ENCODE measurements at regions not wholly inside any gene's neighbourhood (a gene's known extent, or its start where the extent isn't known, plus 50 kb on each side); places are given as distances from the start of the nearest gene placed in this dataset.

GRCh38 chr13:68522184-68522583 is 1292.0 kb upstream of the PCDH9 start:
- TF ChIP-seq MYC (IDR thresholded peaks at IDR 0.05; ENCODE audit: low read depth, low read length) (no peak), MAX (IDR thresholded peaks at IDR 0.05; ENCODE audit: low read depth, low read length) (no peak), POLR2A (IDR thresholded peaks at IDR 0.05; ENCODE audit: extremely low read depth, insufficient read length) (no peak)
- TF ChIP-seq, protein P1, sequence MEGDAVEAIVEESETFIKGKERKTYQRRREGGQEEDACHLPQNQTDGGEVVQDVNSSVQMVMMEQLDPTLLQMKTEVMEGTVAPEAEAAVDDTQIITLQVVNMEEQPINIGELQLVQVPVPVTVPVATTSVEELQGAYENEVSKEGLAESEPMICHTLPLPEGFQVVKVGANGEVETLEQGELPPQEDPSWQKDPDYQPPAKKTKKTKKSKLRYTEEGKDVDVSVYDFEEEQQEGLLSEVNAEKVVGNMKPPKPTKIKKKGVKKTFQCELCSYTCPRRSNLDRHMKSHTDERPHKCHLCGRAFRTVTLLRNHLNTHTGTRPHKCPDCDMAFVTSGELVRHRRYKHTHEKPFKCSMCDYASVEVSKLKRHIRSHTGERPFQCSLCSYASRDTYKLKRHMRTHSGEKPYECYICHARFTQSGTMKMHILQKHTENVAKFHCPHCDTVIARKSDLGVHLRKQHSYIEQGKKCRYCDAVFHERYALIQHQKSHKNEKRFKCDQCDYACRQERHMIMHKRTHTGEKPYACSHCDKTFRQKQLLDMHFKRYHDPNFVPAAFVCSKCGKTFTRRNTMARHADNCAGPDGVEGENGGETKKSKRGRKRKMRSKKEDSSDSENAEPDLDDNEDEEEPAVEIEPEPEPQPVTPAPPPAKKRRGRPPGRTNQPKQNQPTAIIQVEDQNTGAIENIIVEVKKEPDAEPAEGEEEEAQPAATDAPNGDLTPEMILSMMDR (IDR thresholded peaks at IDR 0.05; ENCODE audit: low read depth, low read length): no peak
- DNase-seq (ENCODE audit: low read depth): no peak
- H3K4me3 ChIP-seq (ENCODE audit: low read depth, low read length): no peak overlapping the region

DNA sequence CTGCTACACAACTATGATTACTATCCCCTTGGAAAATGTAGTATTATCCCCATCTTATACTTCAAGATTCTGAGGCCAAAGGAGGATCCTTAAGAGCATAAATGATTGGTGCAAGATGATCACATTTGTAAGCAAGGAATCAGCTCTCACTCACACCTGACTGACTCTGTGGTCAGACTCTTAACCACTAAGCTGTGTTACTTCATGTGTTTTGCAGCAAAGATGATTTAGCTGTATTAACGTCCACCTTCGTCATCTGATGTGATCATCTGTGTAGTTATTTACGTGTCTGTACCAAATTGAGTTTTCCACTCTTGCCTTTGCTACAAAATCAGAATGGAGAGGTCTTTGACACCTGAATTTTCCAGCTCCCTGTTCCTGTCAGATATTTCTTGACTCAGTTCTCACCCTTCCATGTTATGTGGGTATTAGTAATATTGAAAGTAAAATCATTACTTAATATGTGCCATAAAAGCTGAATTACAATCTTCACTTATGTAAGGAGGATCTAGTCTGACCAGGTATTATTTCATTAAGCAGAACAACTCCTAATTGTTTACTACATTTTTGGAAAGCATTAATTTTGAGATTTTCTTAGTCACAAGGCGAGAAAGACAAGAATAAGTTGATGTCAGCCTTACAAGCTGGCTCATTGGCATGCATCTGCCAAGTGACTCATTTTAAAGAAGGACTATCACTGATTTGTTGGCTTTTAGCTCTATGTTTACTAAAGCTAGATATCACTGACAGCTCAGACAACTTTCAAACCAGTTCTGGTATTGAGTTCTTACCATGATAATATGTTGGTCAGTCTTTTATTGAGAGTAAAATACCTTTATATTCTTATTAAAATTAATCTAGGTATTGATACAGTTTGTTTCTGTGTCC is 1279.8 kb upstream of the PCDH9 start:
- no peak for TF ChIP-seq POLR2A (IDR thresholded peaks at IDR 0.05; ENCODE audit: extremely low read depth, insufficient read length)
- no peak for TF ChIP-seq MAX (IDR thresholded peaks at IDR 0.05; ENCODE audit: low read depth, low read length)
- TF ChIP-seq MYC (IDR thresholded peaks at IDR 0.05; ENCODE audit: low read depth, low read length): no peak
- TF ChIP-seq, protein P1 (IDR thresholded peaks at IDR 0.05; ENCODE audit: low read depth, low read length): no peak
- H3K4me3 ChIP-seq (ENCODE audit: low read depth, low read length): no peak overlapping the region
- DNase-seq (ENCODE audit: low read depth): no peak

- DNase-seq (ENCODE audit: low read depth): no peak
- H3K4me3 ChIP-seq (ENCODE audit: low read depth, low read length): no peak overlapping the region
- TF ChIP-seq POLR2A (IDR thresholded peaks at IDR 0.05; ENCODE audit: extremely low read depth, insufficient read length) (no peak), MAX (IDR thresholded peaks at IDR 0.05; ENCODE audit: low read depth, low read length) (no peak), MYC (IDR thresholded peaks at IDR 0.05; ENCODE audit: low read depth, low read length) (no peak)
- TF ChIP-seq, protein P1 (IDR thresholded peaks at IDR 0.05; ENCODE audit: low read depth, low read length): no peak
Measured at GRCh38 chr13:68506888-68507551, 1276.9 kb upstream of the PCDH9 start.

- TF ChIP-seq POLR2A (IDR thresholded peaks at IDR 0.05; ENCODE audit: extremely low read depth, insufficient read length): no peak
- TF ChIP-seq, protein P1 (IDR thresholded peaks at IDR 0.05; ENCODE audit: low read depth, low read length): no peak
- TF ChIP-seq MAX (IDR thresholded peaks at IDR 0.05; ENCODE audit: low read depth, low read length): no peak
- no peak for TF ChIP-seq MYC (IDR thresholded peaks at IDR 0.05; ENCODE audit: low read depth, low read length)
- H3K4me3 ChIP-seq (ENCODE audit: low read depth, low read length): no peak overlapping the region
- DNase-seq (ENCODE audit: low read depth): no peak
Measured at GRCh38 chr13:68490594-68490993, 1260.5 kb upstream of the PCDH9 start.

DNA sequence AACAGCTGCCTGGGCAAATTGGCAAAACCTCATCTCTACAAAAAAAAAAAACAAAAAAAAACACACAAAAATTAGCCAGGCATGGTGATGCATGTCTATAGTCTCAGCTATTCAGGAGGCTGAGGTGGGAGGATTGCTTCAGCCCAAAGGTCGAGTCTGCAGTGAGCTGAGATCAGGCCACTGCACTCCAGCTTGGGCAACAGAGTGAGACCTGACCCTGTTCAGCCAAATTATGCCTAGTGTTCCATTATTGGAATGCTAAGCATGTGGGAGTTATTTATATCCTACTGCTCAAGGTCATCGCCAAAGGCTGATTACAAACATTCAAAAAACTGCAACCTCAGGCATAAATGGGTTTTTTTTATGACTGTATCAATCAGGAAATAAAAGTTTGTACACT is 1251.0 kb upstream of the PCDH9 start:
- no peak for TF ChIP-seq POLR2A (IDR thresholded peaks at IDR 0.05; ENCODE audit: extremely low read depth, insufficient read length)
- TF ChIP-seq MAX (IDR thresholded peaks at IDR 0.05; ENCODE audit: low read depth, low read length): no peak
- TF ChIP-seq, protein P1 (IDR thresholded peaks at IDR 0.05; ENCODE audit: low read depth, low read length): no peak
- TF ChIP-seq MYC (IDR thresholded peaks at IDR 0.05; ENCODE audit: low read depth, low read length): no peak
- H3K4me3 ChIP-seq (ENCODE audit: low read depth, low read length): no peak overlapping the region
- DNase-seq (ENCODE audit: low read depth): no peak
